Rectal smooth muscle tissue (tissue), 1 donor: ENCODE measurements at regions not wholly inside any gene's neighbourhood (a gene's known extent, or its start where the extent isn't known, plus 50 kb on each side); places are given as distances from the start of the nearest gene placed in this dataset.

Experiments
- H3K27ac ChIP-seq: one replicate; pipeline ENCODE4 v1.7.0; 2013; ENCODE audit warnings: low read depth, low read length, inconsistent platforms
- H3K27me3 ChIP-seq: one replicate; pipeline ENCODE4 v1.7.0; 2013; ENCODE audit warnings: low read length; ENCODE audit not compliant: control insufficient read depth, insufficient read depth
- H3K36me3 ChIP-seq: one replicate; pipeline ENCODE4 v1.7.0; 2013; ENCODE audit warnings: low read length; ENCODE audit not compliant: control insufficient read depth, insufficient read depth
- H3K4me1 ChIP-seq: one replicate; pipeline ENCODE4 v1.7.0; 2013; ENCODE audit warnings: low read length; ENCODE audit not compliant: control insufficient read depth, insufficient read depth
- H3K4me3 ChIP-seq: one replicate; pipeline ENCODE4 v1.7.0; 2013; ENCODE audit warnings: low read length
- H3K9ac ChIP-seq: one replicate; pipeline ENCODE4 v1.7.0; 2013; ENCODE audit warnings: low read length

- Histone ChIP-seq H3K36me3 (no peaks in the 10 kb centered on the region), H3K4me3 (no peak overlapping the region), H3K9ac (no peak overlapping the region), H3K27me3 (no peaks in the 10 kb centered on the region), H3K27ac (no peak overlapping the region), H3K4me1 (no peaks in the 10 kb centered on the region)
These were observed 74.8 kb upstream of the CDK1 start for GRCh38 chr10:60703266-60704041.

- no peak overlapping the region for H3K9ac ChIP-seq
- H3K4me1 ChIP-seq = no peaks in the 10 kb centered on the region
These were observed 90.6 kb upstream of the CDK1 start for GRCh38 chr10:60687679-60688078.

GRCh38 chr10:60684091-60684490, 94.2 kb upstream of the CDK1 start:
- H3K4me1 ChIP-seq = no peaks in the 10 kb centered on the region
- no peaks in the 10 kb centered on the region for H3K27me3 ChIP-seq
- no peak overlapping the region for H3K9ac ChIP-seq
- no peaks in the 10 kb centered on the region for H3K36me3 ChIP-seq
- no peak overlapping the region for H3K4me3 ChIP-seq
- no peak overlapping the region for H3K27ac ChIP-seq

More at GRCh38 chr10:60687679-60688078, 90.6 kb upstream of the CDK1 start:
- Histone ChIP-seq H3K27ac (no peak overlapping the region), H3K36me3 (no peaks in the 10 kb centered on the region), H3K27me3 (no peaks in the 10 kb centered on the region), H3K4me3 (no peak overlapping the region)

DNA sequence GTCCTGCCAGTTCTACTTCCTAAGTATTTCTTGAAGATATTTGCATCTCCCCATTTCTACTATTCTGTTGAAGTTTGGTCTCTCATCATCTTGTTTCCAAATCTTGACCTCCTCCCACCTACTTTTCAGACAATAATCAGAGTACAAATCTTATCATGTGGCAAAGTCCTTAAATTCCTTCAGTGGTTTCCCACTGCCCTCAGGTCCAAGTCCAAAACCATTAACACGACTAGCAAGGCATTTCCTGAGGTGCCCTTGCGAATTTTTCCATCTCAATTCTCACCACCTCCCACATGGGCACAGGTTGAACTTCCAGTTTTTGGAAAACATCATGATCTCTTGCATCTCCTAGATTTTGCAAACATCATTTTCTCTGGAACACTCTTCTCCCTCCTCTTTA, 97.2 kb upstream of the CDK1 start:
- H3K9ac ChIP-seq = no peak overlapping the region
- H3K4me3 ChIP-seq = no peak overlapping the region
- H3K27ac ChIP-seq = no peak overlapping the region
- H3K4me1 ChIP-seq = no peaks in the 10 kb centered on the region
- H3K36me3 ChIP-seq = no peaks in the 10 kb centered on the region
- H3K27me3 ChIP-seq = no peaks in the 10 kb centered on the region

GRCh38 chr10:60679388-60679990, 98.8 kb upstream of the CDK1 start:
- Histone ChIP-seq H3K4me1 (no peaks in the 10 kb centered on the region), H3K27me3 (no peaks in the 10 kb centered on the region), H3K9ac (no peak overlapping the region), H3K27ac (no peak overlapping the region), H3K4me3 (no peak overlapping the region), H3K36me3 (no peaks in the 10 kb centered on the region)

GRCh38 chr10:60678978-60679377, 99.3 kb upstream of the CDK1 start:
- Histone ChIP-seq H3K4me1 (no peaks in the 10 kb centered on the region), H3K27ac (no peak overlapping the region), H3K4me3 (no peak overlapping the region), H3K36me3 (no peaks in the 10 kb centered on the region), H3K9ac (no peak overlapping the region), H3K27me3 (no peaks in the 10 kb centered on the region)

DNA sequence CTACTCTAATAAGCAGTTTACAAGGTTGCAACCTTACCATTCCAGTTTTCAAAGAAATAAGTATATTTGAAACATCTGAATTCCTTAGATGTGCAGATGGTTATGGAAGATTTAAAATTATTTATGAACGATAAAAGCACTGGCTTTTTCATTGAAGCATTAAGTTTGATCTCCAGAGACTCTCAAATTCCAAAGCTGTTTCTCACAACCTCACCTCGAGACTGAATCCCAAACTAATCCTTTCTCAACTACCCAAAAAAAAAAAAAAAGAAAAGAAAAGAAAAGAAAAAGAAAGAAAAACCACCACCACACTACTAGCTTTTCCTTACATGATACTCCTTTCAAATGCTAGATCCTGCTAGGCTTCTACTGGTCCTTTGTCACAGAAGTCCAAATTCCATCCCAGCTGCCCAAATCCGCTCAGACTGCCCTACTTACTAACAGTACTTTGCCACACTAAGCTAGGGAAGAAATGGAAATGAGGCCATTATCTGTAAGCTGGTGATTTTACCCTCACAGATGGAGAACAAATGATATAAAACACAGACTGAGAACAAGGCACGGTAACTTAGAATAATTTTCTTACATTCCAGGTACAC, 100.6 kb upstream of the CDK1 start:
- H3K27ac ChIP-seq = no peak overlapping the region

DNA sequence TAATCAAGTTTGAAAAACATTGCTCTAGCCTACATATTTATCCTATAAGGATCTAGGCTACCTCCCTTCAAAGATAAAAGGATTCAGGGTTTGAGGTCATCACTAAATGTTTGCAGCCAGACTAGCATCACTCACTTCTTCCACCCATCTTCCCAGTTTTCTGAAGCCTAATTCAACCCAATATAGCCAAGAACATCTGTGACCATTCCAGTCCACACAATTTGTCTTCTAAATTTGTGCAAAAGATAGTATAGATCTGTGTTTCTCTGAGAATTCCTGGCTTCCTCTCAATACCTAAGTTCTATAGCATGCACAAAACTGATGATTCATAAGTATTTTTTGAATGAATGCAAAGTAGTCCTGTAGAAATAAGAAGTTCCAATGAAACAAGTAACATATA, 103.0 kb upstream of the CDK1 start:
- Histone ChIP-seq H3K4me1 (no peaks in the 10 kb centered on the region), H3K27ac (no peak overlapping the region), H3K36me3 (no peaks in the 10 kb centered on the region), H3K27me3 (no peaks in the 10 kb centered on the region), H3K4me3 (no peak overlapping the region), H3K9ac (no peak overlapping the region)

More for the DNA sequence above, 100.6 kb upstream of the CDK1 start:
- Histone ChIP-seq H3K4me1 (no peaks in the 10 kb centered on the region), H3K36me3 (no peaks in the 10 kb centered on the region), H3K9ac (no peak overlapping the region), H3K4me3 (no peak overlapping the region), H3K27me3 (no peaks in the 10 kb centered on the region)

- Histone ChIP-seq H3K4me1 (no peaks in the 10 kb centered on the region), H3K9ac (no peak overlapping the region), H3K27ac (no peak overlapping the region), H3K36me3 (no peaks in the 10 kb centered on the region), H3K27me3 (no peaks in the 10 kb centered on the region), H3K4me3 (no peak overlapping the region)
These were observed 108.8 kb upstream of the CDK1 start for GRCh38 chr10:60669501-60669900.

GRCh38 chr10:60666221-60666620, 112.1 kb upstream of the CDK1 start:
- no peaks in the 10 kb centered on the region for H3K27me3 ChIP-seq
- H3K9ac ChIP-seq = no peak overlapping the region
- H3K27ac ChIP-seq = no peak overlapping the region
- no peak overlapping the region for H3K4me3 ChIP-seq
- no peaks in the 10 kb centered on the region for H3K4me1 ChIP-seq
- no peaks in the 10 kb centered on the region for H3K36me3 ChIP-seq

DNA sequence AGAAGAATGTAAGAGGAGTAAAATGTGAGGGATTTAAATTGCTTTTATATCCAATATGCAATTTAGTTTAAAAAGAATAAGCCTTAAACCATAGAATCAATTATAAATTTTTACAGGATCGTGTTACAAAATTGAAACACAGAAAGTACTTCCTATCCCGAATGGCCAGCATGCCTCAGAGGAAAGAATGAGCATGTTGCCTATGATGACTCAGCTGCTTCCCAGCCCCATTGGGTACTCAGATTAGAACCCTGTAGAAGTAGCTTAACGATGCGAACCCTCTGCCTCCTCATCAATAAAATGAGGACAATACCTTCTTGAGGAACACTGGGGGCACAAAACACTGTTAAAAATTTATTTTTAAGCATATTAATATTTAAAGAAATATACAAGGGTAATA, 113.4 kb upstream of the CDK1 start:
- Histone ChIP-seq H3K4me3 (no peak overlapping the region), H3K36me3 (no peaks in the 10 kb centered on the region), H3K27ac (no peak overlapping the region), H3K27me3 (no peaks in the 10 kb centered on the region), H3K9ac (no peak overlapping the region), H3K4me1 (no peaks in the 10 kb centered on the region)

DNA sequence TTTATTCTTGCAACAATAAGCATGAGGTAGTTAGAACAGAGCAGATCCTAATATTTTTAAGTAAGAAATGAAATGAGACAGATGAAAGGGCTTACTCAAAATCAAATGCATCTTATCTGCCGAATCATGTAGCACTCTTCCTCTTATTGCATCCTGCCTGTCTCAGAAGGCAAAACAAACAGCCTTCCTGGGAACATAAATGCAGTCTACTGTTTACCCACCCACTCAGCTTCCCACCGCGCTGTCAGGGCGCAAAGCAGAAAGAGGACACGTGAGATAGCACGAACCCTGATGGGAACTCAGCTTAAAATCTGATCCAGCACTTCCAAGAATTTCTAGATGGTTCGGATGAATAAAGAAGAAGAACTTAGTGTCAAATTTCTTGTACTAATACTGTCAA, 114.4 kb upstream of the CDK1 start:
- Histone ChIP-seq H3K9ac (no peak overlapping the region), H3K4me3 (no peak overlapping the region), H3K27me3 (no peaks in the 10 kb centered on the region), H3K36me3 (no peaks in the 10 kb centered on the region), H3K4me1 (no peaks in the 10 kb centered on the region), H3K27ac (no peak overlapping the region)
